K562 (cell line): ENCODE measurements at regions not wholly inside any gene's neighbourhood (a gene's known extent, or its start where the extent isn't known, plus 50 kb on each side); places are given as distances from the start of the nearest gene placed in this dataset.
A peak's percentile ranks its signal among the peaks of the same experiment; 100 is the strongest.

Experiments used
- CREB3 ChIP-seq: fragments of 450-650 bp; conservative IDR thresholded peaks from 2 replicates; pipeline ENCODE4 v1.6.1; 2016; ENCODE audit warnings: missing genetic modification characterization, low read depth, mild to moderate bottlenecking, missing compliant biosample characterization, moderate library complexity
- FOXJ2 ChIP-seq: fragments of 200-800 bp; sonication (Bioruptor generic); IDR thresholded peaks from 2 replicates; pipeline ENCODE4 v1.6.1; 2016; ENCODE audit warnings: missing genetic modification characterization, missing compliant biosample characterization
- FOXO4 ChIP-seq: fragments of 450-650 bp; formaldehyde crosslinking; IDR thresholded peaks from 2 replicates; pipeline ENCODE4 v1.4.0; 2020; ENCODE audit warnings: mild to moderate bottlenecking, moderate library complexity
- HMBOX1 ChIP-seq: sonication (generic); IDR thresholded peaks from 2 replicates; pipeline ENCODE4 v1.6.1; 2016
- ILF3 ChIP-seq: fragments of 450-650 bp; IDR thresholded peaks from 2 replicates; pipeline ENCODE4 v1.6.1; 2018; ENCODE audit warnings: antibody characterized with exemption, mild to moderate bottlenecking, moderate library complexity, borderline replicate concordance
- KLF6 ChIP-seq: fragments of 250-450 bp; sonication (Bioruptor Pico); IDR thresholded peaks from 2 replicates; pipeline ENCODE4 v1.4.0; 2020; ENCODE audit warnings: mild to moderate bottlenecking, moderate library complexity, borderline replicate concordance
- MCM2 ChIP-seq: fragments of 450-650 bp; IDR thresholded peaks from 2 replicates; pipeline ENCODE4 v1.6.1; 2017; ENCODE audit warnings: low read depth, mild to moderate bottlenecking
- NCOA4 ChIP-seq: fragments of 450-650 bp; IDR thresholded peaks from 2 replicates; pipeline ENCODE4 v1.6.1; 2018; ENCODE audit warnings: mild to moderate bottlenecking; ENCODE audit not compliant: partially characterized antibody
- NEUROD1 ChIP-seq: fragments of 150-350 bp; IDR thresholded peaks from 2 replicates; pipeline ENCODE4 v1.6.1; 2014; ENCODE audit warnings: borderline replicate concordance, low read length, low read depth; ENCODE audit not compliant: partially characterized antibody
- NR4A1 ChIP-seq, 2 experiments: fragments of 250-450 bp in 1 of 2; fragments of 450-650 bp in 1 of 2; sonication (Bioruptor Pico) in 1 of 2; IDR thresholded peaks; 2 replicates each; pipeline versions ENCODE4 v1.4.0 to v1.6.1; 2016 to 2020; ENCODE audit warnings: mild to moderate bottlenecking in 2 of 2, missing compliant biosample characterization in 1 of 2, missing genetic modification characterization in 1 of 2, moderate library complexity in 1 of 2
- POLR2AphosphoS2 ChIP-seq: IDR thresholded peaks from 2 replicates; pipeline ENCODE4 v1.6.1; 2012; ENCODE audit warnings: low read length, improper control_type of control experiment
- TAF15 ChIP-seq: fragments of 200-400 bp; formaldehyde crosslinking; IDR thresholded peaks from 2 replicates; pipeline ENCODE4 v1.6.1; 2017; ENCODE audit warnings: mild to moderate bottlenecking, low read depth, low read length, moderate library complexity
- TBP ChIP-seq: optimal IDR thresholded peaks from 2 replicates; pipeline ENCODE3; 2011; ENCODE audit warnings: low read depth, low read length, improper control_type of control experiment
- ZBTB5 ChIP-seq: fragments of 450-650 bp; IDR thresholded peaks from 2 replicates; pipeline ENCODE4 v1.6.1; 2017; ENCODE audit warnings: antibody characterized with exemption
- ZC3H11A ChIP-seq: IDR thresholded peaks from 2 replicates; pipeline ENCODE4 v1.6.1; 2012; ENCODE audit warnings: low read depth, low read length, improper control_type of control experiment
- ZFPM2 ChIP-seq: fragments of 250-450 bp; sonication (Bioruptor Pico); IDR thresholded peaks from 2 replicates; pipeline ENCODE4 v1.5.1; 2022; ENCODE audit warnings: mild to moderate bottlenecking
- ZNF121 ChIP-seq: sonication (generic); formaldehyde crosslinking; conservative IDR thresholded peaks from 2 replicates; pipeline ENCODE4 v1.8.0; 2022; ENCODE audit warnings: missing genetic modification reagents
- ZNF143 ChIP-seq: sonication (generic); formaldehyde crosslinking; IDR thresholded peaks from 2 replicates; pipeline ENCODE4 v1.9.0; 2022; ENCODE audit warnings: mild to moderate bottlenecking, missing genetic modification reagents
- ZNF253 ChIP-seq: fragments of 250-450 bp; sonication (Bioruptor Pico); conservative IDR thresholded peaks from 2 replicates; pipeline ENCODE4 v1.6.1; 2021; ENCODE audit warnings: mild to moderate bottlenecking
- ZNF408 ChIP-seq: fragments of 250-450 bp; sonication (Bioruptor Pico); IDR thresholded peaks from 2 replicates; pipeline ENCODE4 v1.4.0; 2020; ENCODE audit warnings: low read depth, mild to moderate bottlenecking, moderate library complexity
- ZNF444 ChIP-seq: fragments of 250-450 bp; sonication (Bioruptor Pico); IDR thresholded peaks from 2 replicates; pipeline ENCODE4 v1.4.0; 2020; ENCODE audit warnings: mild to moderate bottlenecking, moderate library complexity
- ZNF766 ChIP-seq: fragments of 200-800 bp; sonication (Bioruptor generic); conservative IDR thresholded peaks from 2 replicates; pipeline ENCODE4 v1.6.1; 2016; ENCODE audit warnings: missing genetic modification characterization, missing compliant biosample characterization

GRCh38 chrX:73943693-73944562, 91.4 kb upstream of the XIST start (continued):
- TF ChIP-seq ZBTB5 = no peak
- peak; percentile 76 for TF ChIP-seq NEUROD1
- TF ChIP-seq FOXO4 = no peak
- no peak for TF ChIP-seq POLR2AphosphoS2
- TF ChIP-seq TBP = peak; percentile 92
- TF ChIP-seq ZNF121 (CRISPR knock-in tag) = no peak
- no peak for TF ChIP-seq NCOA4
- no peak for TF ChIP-seq ZNF143 (CRISPR knock-in tag)
- TF ChIP-seq ZFPM2 (CRISPR knock-in tag) = no peak
- peak; percentile 53; the same call in 1 of the 2 replicates for TF ChIP-seq ZNF766 (CRISPR knock-in tag)
- no peak for TF ChIP-seq ZNF408 (CRISPR knock-in tag)
- peak; percentile 68; the same call in 1 of the 2 replicates for TF ChIP-seq ZC3H11A
- TF ChIP-seq NR4A1 (CRISPR knock-in tag; IDR thresholded peaks at IDR 0.05) = no peak
- 0 out of 2 replicates have a peak, but pooled peaks have one; percentile 58 for TF ChIP-seq NR4A1 (tag; IDR thresholded peaks at IDR 0.05)
- TF ChIP-seq ZNF253 (CRISPR knock-in tag) = no peak
- TF ChIP-seq TAF15 = no peak
- TF ChIP-seq HMBOX1 = no peak
- no peak for TF ChIP-seq ZNF444 (CRISPR knock-in tag)
- TF ChIP-seq MCM2 = no peak
- 0 out of 2 replicates have a peak, but pooled peaks have one; percentile 20 for TF ChIP-seq ILF3
- TF ChIP-seq FOXJ2 (tag) = peak; percentile 66; the same call in 1 of the 2 replicates
- no peak for TF ChIP-seq KLF6 (CRISPR knock-in tag)
- TF ChIP-seq CREB3 (tag) = no peak
